H1 (cell line): ENCODE measurements at regions not wholly inside any gene's neighbourhood (a gene's known extent, or its start where the extent isn't known, plus 50 kb on each side); places are given as distances from the start of the nearest gene placed in this dataset.

Experiments used
- ATF2 ChIP-seq: IDR thresholded peaks from 2 replicates; pipeline ENCODE4 v1.6.1; 2012; ENCODE audit warnings: low read length, inconsistent platforms
- CEBPB ChIP-seq: IDR thresholded peaks from 2 replicates; pipeline ENCODE4 v1.6.1; 2012; ENCODE audit warnings: low read depth, low read length
- HDAC6 ChIP-seq: IDR thresholded peaks from one replicate; pipeline ENCODE4 v1.7.1; 2012; ENCODE audit warnings: low read depth, mild to moderate bottlenecking, inconsistent platforms, low read length, moderate library complexity
- NRF1 ChIP-seq: IDR thresholded peaks from 2 replicates; pipeline ENCODE4 v1.6.1; 2011; ENCODE audit warnings: mild to moderate bottlenecking, low read depth, low read length, improper control_type of control experiment
- USF2 ChIP-seq: IDR thresholded peaks from 2 replicates; pipeline ENCODE4 v1.6.1; 2011; ENCODE audit warnings: low read length, improper control_type of control experiment
- ZNF274 ChIP-seq: IDR thresholded peaks from 2 replicates; pipeline ENCODE4 v1.7.0; 2012; ENCODE audit warnings: low read length, borderline replicate concordance; ENCODE audit errors: extremely low read depth

- TF ChIP-seq USF2 = no peak
- no peak for TF ChIP-seq ATF2
- TF ChIP-seq NRF1 = no peak
- TF ChIP-seq CEBPB = no peak
- no peak for TF ChIP-seq HDAC6
- no peak for TF ChIP-seq ZNF274
Measured at GRCh38 chr7:84507529-84507928, 312.9 kb upstream of the SEMA3A start (continued).
